Myocyte (in vitro differentiated cells): ENCODE measurements at regions not wholly inside any gene's neighbourhood (a gene's known extent, or its start where the extent isn't known, plus 50 kb on each side); places are given as distances from the start of the nearest gene placed in this dataset.

Experiments
- DNase-seq: peaks from one replicate; pipeline ENCODE4 v3.0.0-alpha.2; 2012; ENCODE audit warnings: low read depth

- DNase-seq = no peak
Observed at GRCh38 chr3:134302674-134303073, 52.0 kb upstream of the RYK start.

GRCh38 chr3:134300520-134300919, 49.9 kb upstream of the RYK start:
- peak; percentile 17 for DNase-seq
